Vagina (tissue), 2 donors: ENCODE measurements at regions not wholly inside any gene's neighbourhood (a gene's known extent, or its start where the extent isn't known, plus 50 kb on each side); places are given as distances from the start of the nearest gene placed in this dataset.
A peak's percentile ranks its signal among the peaks of the same experiment; 100 is the strongest.

Experiments
- DNase-seq, 2 donors: peaks; one replicate each; pipeline ENCODE4 v3.0.0-alpha.2; 2017; ENCODE audit errors: extremely low spot score in 2 of 2
- H3K27ac ChIP-seq: fragments of 200-600 bp; sonication (generic); one replicate; pipeline ENCODE4 v1.5.1; 2019
- H3K27me3 ChIP-seq: fragments of 200-600 bp; sonication (generic); one replicate; pipeline ENCODE4 v1.5.1; 2019
- H3K36me3 ChIP-seq, 2 donors: fragments of 200-600 bp; sonication (generic); one replicate each; pipeline ENCODE4 v1.5.1; 2017 to 2019
- H3K4me1 ChIP-seq: fragments of 200-600 bp; sonication (generic); one replicate; pipeline ENCODE4 v1.5.1; 2019
- H3K4me3 ChIP-seq, 2 donors: fragments of 200-600 bp; sonication (generic); 1 replicate in 1 of 2; 2 replicates in 1 of 2; pipeline ENCODE4 v1.5.1; 2016 to 2019
- H3K9me3 ChIP-seq: fragments of 200-600 bp; sonication (generic); one replicate; pipeline ENCODE4 v1.5.1; 2019
- POLR2A ChIP-seq, 2 donors: fragments of 450-650 bp; IDR thresholded peaks; one replicate each; pipeline ENCODE4 v1.6.1; 2017; ENCODE audit warnings: antibody characterized with exemption in 2 of 2, mild to moderate bottlenecking in 2 of 2, moderate library complexity in 2 of 2
- POLR2AphosphoS5 ChIP-seq, 2 donors: sonication (generic); formaldehyde crosslinking; IDR thresholded peaks; one replicate each; pipeline ENCODE4 v1.9.0; 2017; ENCODE audit warnings: antibody characterized with exemption in 2 of 2, mild to moderate bottlenecking in 2 of 2, low read depth in 1 of 2; ENCODE audit not compliant: insufficient read depth in 1 of 2
- intact Hi-C: fragments of 100-400 bp; cut with DNase I; formaldehyde crosslinking; loops from one replicate; pipeline ENCODE4 v1.15.1; 2023
- TF ChIP-seq, protein P1 (sequence below), 3 experiments: fragments of 450-650 bp in 2 of 3; fragments of 200-600 bp in 1 of 3; sonication (generic) in 1 of 3; IDR thresholded peaks; one replicate each; pipeline ENCODE4 v1.5.1; 2017 to 2019; ENCODE audit warnings: antibody characterized with exemption in 3 of 3, mild to moderate bottlenecking in 2 of 3, moderate library complexity in 2 of 3

DNA sequence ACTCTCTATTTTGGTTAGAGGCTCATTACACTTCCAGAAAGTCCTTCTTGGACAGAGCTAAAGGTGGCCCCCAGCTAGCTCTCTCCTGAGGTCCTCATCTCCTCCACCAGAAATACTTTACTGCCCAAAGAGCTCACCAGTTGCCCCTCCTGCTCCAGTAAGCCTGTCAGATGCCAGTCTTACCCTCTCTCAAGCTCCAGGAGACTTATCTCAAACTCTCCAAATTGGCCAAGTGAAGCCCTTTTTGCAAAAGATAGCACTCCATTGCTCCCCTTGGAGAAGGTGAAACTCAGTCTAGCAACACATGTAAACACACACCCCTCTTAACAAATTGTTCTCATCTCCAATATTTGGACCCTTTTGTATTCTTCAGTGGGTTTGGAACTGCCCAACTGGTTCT, 128.5 kb downstream of the ZNF330 start:
- Histone ChIP-seq H3K4me1 (no peaks in the 10 kb centered on the region), H3K27ac (no peak overlapping the region), H3K9me3 (no peaks in the 10 kb centered on the region), H3K27me3 (no peaks in the 10 kb centered on the region), H3K36me3 (no peaks in the 10 kb centered on the region), H3K4me3 (no peak overlapping the region)
- no peak for DNase-seq
- no peak for TF ChIP-seq POLR2AphosphoS5 (IDR thresholded peaks at IDR 0.05; ENCODE audit: insufficient read depth in 1 of 2, low read depth in 1 of 2)
- TF ChIP-seq, protein P1, sequence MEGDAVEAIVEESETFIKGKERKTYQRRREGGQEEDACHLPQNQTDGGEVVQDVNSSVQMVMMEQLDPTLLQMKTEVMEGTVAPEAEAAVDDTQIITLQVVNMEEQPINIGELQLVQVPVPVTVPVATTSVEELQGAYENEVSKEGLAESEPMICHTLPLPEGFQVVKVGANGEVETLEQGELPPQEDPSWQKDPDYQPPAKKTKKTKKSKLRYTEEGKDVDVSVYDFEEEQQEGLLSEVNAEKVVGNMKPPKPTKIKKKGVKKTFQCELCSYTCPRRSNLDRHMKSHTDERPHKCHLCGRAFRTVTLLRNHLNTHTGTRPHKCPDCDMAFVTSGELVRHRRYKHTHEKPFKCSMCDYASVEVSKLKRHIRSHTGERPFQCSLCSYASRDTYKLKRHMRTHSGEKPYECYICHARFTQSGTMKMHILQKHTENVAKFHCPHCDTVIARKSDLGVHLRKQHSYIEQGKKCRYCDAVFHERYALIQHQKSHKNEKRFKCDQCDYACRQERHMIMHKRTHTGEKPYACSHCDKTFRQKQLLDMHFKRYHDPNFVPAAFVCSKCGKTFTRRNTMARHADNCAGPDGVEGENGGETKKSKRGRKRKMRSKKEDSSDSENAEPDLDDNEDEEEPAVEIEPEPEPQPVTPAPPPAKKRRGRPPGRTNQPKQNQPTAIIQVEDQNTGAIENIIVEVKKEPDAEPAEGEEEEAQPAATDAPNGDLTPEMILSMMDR (IDR thresholded peaks at IDR 0.05) = no peak
- no peak for TF ChIP-seq POLR2A (IDR thresholded peaks at IDR 0.05)
- intact Hi-C loops = no loop called here

DNA sequence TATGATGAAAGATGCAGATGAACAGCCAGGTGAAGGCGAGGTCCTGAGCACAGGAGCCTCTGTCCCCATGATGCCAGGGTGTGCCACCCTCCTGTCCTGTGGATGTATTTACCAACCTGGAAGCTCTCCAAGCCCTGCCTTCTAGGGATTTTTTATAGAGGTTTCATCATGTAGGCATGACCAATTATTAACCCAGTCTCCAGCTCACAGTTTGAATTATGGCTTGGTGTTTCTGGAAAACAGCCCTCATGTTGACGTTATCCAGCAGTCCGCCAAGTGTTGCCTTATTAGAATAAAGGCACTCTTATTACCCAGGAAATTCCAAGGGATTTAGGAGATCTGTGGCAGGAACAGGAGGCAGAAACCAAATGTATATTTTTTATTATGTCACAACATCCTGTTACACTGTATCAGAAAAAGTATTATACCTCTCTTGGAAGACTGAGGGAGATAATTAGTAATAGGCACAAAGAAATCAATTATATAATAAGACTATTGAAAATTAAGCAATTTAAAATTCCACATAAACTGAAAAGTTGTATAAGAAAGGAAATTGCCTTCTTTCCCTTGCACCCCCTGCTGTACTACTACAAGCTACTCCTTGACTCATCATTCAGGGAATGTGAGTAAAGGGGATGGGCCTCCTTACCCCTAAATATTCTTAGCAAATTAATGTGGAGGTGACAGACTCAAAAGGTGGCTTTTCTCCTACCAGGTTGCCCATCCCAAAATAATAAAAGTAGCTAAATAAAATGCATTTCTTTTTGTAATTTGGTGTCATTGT, 129.6 kb downstream of the ZNF330 start:
- Histone ChIP-seq H3K9me3 (no peaks in the 10 kb centered on the region), H3K27ac (no peak overlapping the region), H3K36me3 (no peaks in the 10 kb centered on the region), H3K4me3 (no peak overlapping the region), H3K4me1 (no peaks in the 10 kb centered on the region), H3K27me3 (no peaks in the 10 kb centered on the region)
- no peak for DNase-seq
- peak in 1 of 2 donors; percentile 29 for TF ChIP-seq POLR2AphosphoS5 (IDR thresholded peaks at IDR 0.05; ENCODE audit: insufficient read depth in 1 of 2, low read depth in 1 of 2)
- no peak for TF ChIP-seq POLR2A (IDR thresholded peaks at IDR 0.05)
- TF ChIP-seq, protein P1 (IDR thresholded peaks at IDR 0.05) = no peak
- intact Hi-C loops = no loop called here

DNA sequence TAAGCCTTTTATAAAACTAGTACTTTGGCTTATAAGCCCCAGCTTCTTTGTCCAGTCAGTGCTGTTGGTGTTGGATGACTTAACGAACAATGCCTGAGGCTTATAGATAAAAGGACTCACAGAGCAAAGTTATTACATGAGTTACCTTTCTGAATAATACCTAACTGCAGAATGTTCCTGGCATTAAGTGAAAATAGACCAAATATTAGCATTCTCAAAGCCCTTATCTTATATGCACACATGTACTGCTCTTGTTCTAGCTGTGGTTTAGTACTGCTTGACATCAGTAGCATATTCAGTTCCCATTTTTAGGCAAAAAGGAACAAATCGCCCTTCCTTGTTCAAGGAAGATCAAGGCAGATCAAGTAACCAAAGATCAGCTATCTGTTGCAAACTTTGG, 131.6 kb downstream of the ZNF330 start:
- DNase-seq = no peak
- H3K36me3 ChIP-seq = no peaks in the 10 kb centered on the region
- no peaks in the 10 kb centered on the region for H3K9me3 ChIP-seq
- no peaks in the 10 kb centered on the region for H3K27me3 ChIP-seq
- TF ChIP-seq POLR2AphosphoS5 (IDR thresholded peaks at IDR 0.05; ENCODE audit: insufficient read depth in 1 of 2, low read depth in 1 of 2) (no peak), POLR2A (IDR thresholded peaks at IDR 0.05) (no peak)
- TF ChIP-seq, protein P1 (IDR thresholded peaks at IDR 0.05) = no peak
- intact Hi-C loops = no loop called here
- no peak overlapping the region for H3K27ac ChIP-seq
- H3K4me1 ChIP-seq = no peaks in the 10 kb centered on the region
- no peak overlapping the region for H3K4me3 ChIP-seq

DNA sequence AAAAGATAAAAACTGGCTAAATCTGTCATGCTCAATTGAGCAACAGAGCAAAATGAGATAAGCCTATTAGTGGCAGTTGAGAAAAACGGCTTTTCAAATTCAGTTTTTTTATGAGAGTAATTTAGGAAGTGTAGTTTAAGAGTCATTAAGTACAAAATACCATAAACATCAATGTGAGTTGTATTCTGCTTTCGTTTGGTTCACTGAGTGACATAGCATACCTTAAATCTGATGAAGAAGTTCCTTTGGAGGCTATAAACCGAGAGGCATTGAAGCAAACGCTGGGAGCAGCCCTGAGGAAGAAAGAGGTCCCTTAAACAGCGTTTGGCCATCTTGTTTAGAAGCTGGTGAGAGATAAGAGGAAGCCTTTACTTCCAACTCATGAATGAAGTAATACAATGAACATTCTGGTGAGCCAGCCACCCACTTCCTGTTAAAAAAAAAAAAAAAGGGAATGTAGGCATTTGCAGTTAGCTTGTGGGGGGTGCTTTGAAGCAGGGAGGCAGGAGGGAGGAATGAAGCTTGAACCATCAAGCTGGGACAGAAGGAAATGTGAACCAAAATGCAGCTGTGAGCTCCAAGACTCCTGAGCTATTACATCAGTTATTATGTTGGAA, 132.3 kb downstream of the ZNF330 start:
- no peak for DNase-seq
- no peak overlapping the region for H3K4me3 ChIP-seq
- TF ChIP-seq POLR2AphosphoS5 (IDR thresholded peaks at IDR 0.05; ENCODE audit: insufficient read depth in 1 of 2, low read depth in 1 of 2) = no peak
- TF ChIP-seq, protein P1 (IDR thresholded peaks at IDR 0.05) = no peak
- intact Hi-C loops = no loop called here
- H3K27me3 ChIP-seq = no peaks in the 10 kb centered on the region
- H3K27ac ChIP-seq = no peak overlapping the region
- H3K9me3 ChIP-seq = no peaks in the 10 kb centered on the region
- H3K36me3 ChIP-seq = no peaks in the 10 kb centered on the region
- H3K4me1 ChIP-seq = no peaks in the 10 kb centered on the region
